H1 (cell line): ENCODE measurements at regions not wholly inside any gene's neighbourhood (a gene's known extent, or its start where the extent isn't known, plus 50 kb on each side); places are given as distances from the start of the nearest gene placed in this dataset.

Source experiments
- CTCF ChIA-PET: fragments of 300-600 bp; sonication (Branson Sonifier 250); formaldehyde crosslinking; loops from one replicate; lab custom pipeline; 2021; ENCODE audit not compliant: partially characterized antibody; lab: Charles Lee
- POLR2A ChIA-PET: fragments of 300-600 bp; sonication (Branson Sonifier 250); formaldehyde crosslinking; loops from one replicate; lab custom pipeline; 2021; ENCODE audit warnings: inconsistent platforms; ENCODE audit not compliant: partially characterized antibody; lab: Charles Lee
- DNase-seq, 2 experiments: peaks; one replicate each; pipeline versions ENCODE4 v3.0.0 to v3.0.0-alpha.2; 2010 to 2022; ENCODE audit warnings: low spot score in 2 of 2, low read depth in 1 of 2, mixed read lengths in 1 of 2
- FAIRE-seq: peaks from 2 replicates; lab custom pipeline; 2011; peaks lifted over from hg19 to GRCh38; lab: Jason Lieb, UNC
- H2AFZ ChIP-seq: 2 replicates; pipeline ENCODE4 v1.8.1; 2012; ENCODE audit warnings: low read length, inconsistent platforms
- H2AK5ac ChIP-seq: 2 replicates; pipeline ENCODE4 v1.6.1; 2013; ENCODE audit warnings: low read depth, low read length
- H2BK120ac ChIP-seq: replicated peaks from 2 replicates; pipeline ENCODE3; 2013; ENCODE audit warnings: low read depth, low read length, inconsistent platforms
- H2BK12ac ChIP-seq: 2 replicates; pipeline ENCODE4 v1.6.1; 2013; ENCODE audit warnings: low read depth, low read length
- H2BK15ac ChIP-seq: 2 replicates; pipeline ENCODE4 v1.6.1; 2013; ENCODE audit warnings: low read length
- H2BK20ac ChIP-seq: 2 replicates; pipeline ENCODE4 v1.6.1; 2013; ENCODE audit warnings: low read length
- H2BK5ac ChIP-seq: 2 replicates; pipeline ENCODE4 v1.6.1; 2013; ENCODE audit warnings: low read depth, low read length
- H3K14ac ChIP-seq: 2 replicates; pipeline ENCODE4 v1.6.1; 2013; ENCODE audit warnings: inconsistent platforms; ENCODE audit not compliant: insufficient read length
- H3K18ac ChIP-seq: 2 replicates; pipeline ENCODE4 v1.6.1; 2013; ENCODE audit warnings: low read length; ENCODE audit errors: extremely low read depth
- H3K23ac ChIP-seq: 2 replicates; pipeline ENCODE4 v1.6.1; 2013; ENCODE audit warnings: inconsistent platforms; ENCODE audit not compliant: insufficient read length
- H3K23me2 ChIP-seq: 2 replicates; pipeline ENCODE4 v1.6.1; 2013; ENCODE audit warnings: low read depth, low read length
- H3K27ac ChIP-seq: 2 replicates; pipeline ENCODE4 v1.6.1; 2011; ENCODE audit warnings: low read depth, low read length, inconsistent platforms
- H3K27me3 ChIP-seq, 4 experiments: replicated peaks in 1 of 4; 1 replicate in 1 of 4; 2 replicates in 3 of 4; pipeline versions ENCODE4 v1.6.1 to v1.8.1; 2011 to 2013; ENCODE audit warnings: low read length in 3 of 4, mild to moderate bottlenecking in 3 of 4, inconsistent platforms in 2 of 4, mixed read lengths in 2 of 4, moderate library complexity in 1 of 4; ENCODE audit not compliant: control insufficient read depth in 3 of 4, insufficient read depth in 3 of 4; ENCODE audit errors: extremely low read depth in 1 of 4
- H3K36me3 ChIP-seq, 4 experiments: 2 replicates each; pipeline versions ENCODE4 v1.6.1 to v1.8.1; 2011 to 2013; ENCODE audit warnings: mild to moderate bottlenecking in 4 of 4, low read length in 3 of 4, moderate library complexity in 2 of 4, control low read depth in 1 of 4, inconsistent platforms in 1 of 4; ENCODE audit not compliant: insufficient read depth in 4 of 4, control insufficient read depth in 2 of 4
- H3K4ac ChIP-seq: replicated peaks from 2 replicates; pipeline ENCODE3; 2013; ENCODE audit warnings: low read length, low read depth, mixed read lengths, inconsistent platforms; ENCODE audit not compliant: insufficient read length
- H3K4me1 ChIP-seq, 4 experiments: replicated peaks in 1 of 4; 1 replicate in 1 of 4; 2 replicates in 3 of 4; pipeline versions ENCODE4 v1.6.1 to v1.8.1; 2011 to 2013; ENCODE audit warnings: low read length in 3 of 4, inconsistent platforms in 2 of 4, mixed read lengths in 1 of 4; ENCODE audit not compliant: insufficient read depth in 4 of 4, control insufficient read depth in 3 of 4
- H3K4me2 ChIP-seq, 2 experiments: 2 replicates each; pipeline versions ENCODE4 v1.6.1 to v1.8.1; 2011 to 2013; ENCODE audit warnings: low read depth in 2 of 2, low read length in 2 of 2, control low read depth in 1 of 2, inconsistent platforms in 1 of 2, mild to moderate bottlenecking in 1 of 2; ENCODE audit not compliant: insufficient read depth in 1 of 2
- H3K4me3 ChIP-seq, 4 experiments: fragments of 200-600, 300-600 bp in 1 of 4; sonication (generic), shearing (Covaris generic), sonication (Bioruptor Twin) in 1 of 4; 2 replicates each; pipeline versions ENCODE4 v1.5.1 to v1.8.1; 2011 to 2016; ENCODE audit warnings: low read length in 4 of 4, low read depth in 3 of 4, control low read depth in 2 of 4, inconsistent platforms in 2 of 4, mild to moderate bottlenecking in 2 of 4, mixed read lengths in 1 of 4, moderate library complexity in 1 of 4; ENCODE audit not compliant: insufficient read depth in 2 of 4; ENCODE audit errors: extremely low read depth in 1 of 4
- H3K56ac ChIP-seq: replicated peaks from 2 replicates; pipeline ENCODE3; 2013; ENCODE audit warnings: low read depth, mild to moderate bottlenecking, mixed read lengths, low read length, inconsistent platforms; ENCODE audit not compliant: insufficient read length
- H3K79me1 ChIP-seq: 2 replicates; pipeline ENCODE4 v1.6.1; 2013; ENCODE audit warnings: low read depth, low read length, control low read depth
- H3K79me2 ChIP-seq, 2 experiments: 2 replicates each; pipeline versions ENCODE4 v1.6.1 to v1.8.1; 2012 to 2013; ENCODE audit warnings: low read length in 2 of 2, mild to moderate bottlenecking in 2 of 2, inconsistent platforms in 1 of 2; ENCODE audit not compliant: insufficient read depth in 2 of 2, control insufficient read depth in 1 of 2
- H3K9ac ChIP-seq, 4 experiments: replicated peaks in 1 of 4; 1 replicate in 1 of 4; 2 replicates in 3 of 4; pipeline versions ENCODE4 v1.6.1 to v1.8.1; 2011 to 2013; ENCODE audit warnings: low read depth in 3 of 4, low read length in 3 of 4, control low read depth in 2 of 4, mild to moderate bottlenecking in 2 of 4, moderate library complexity in 2 of 4, inconsistent platforms in 1 of 4; ENCODE audit errors: extremely low read depth in 1 of 4
- H3K9me3 ChIP-seq, 2 experiments: 2 replicates each; pipeline versions ENCODE4 v1.6.1 to v1.8.1; 2012 to 2013; ENCODE audit warnings: mild to moderate bottlenecking in 2 of 2, moderate library complexity in 2 of 2, control low read depth in 1 of 2, inconsistent platforms in 1 of 2, low read depth in 1 of 2, low read length in 1 of 2, mixed read lengths in 1 of 2; ENCODE audit not compliant: insufficient read depth in 2 of 2
- H4K20me1 ChIP-seq, 2 experiments: replicated peaks in 1 of 2; 2 replicates each; pipeline versions ENCODE3 to v1.8.1; 2011 to 2013; ENCODE audit warnings: inconsistent platforms in 2 of 2, low read length in 2 of 2, mild to moderate bottlenecking in 1 of 2; ENCODE audit not compliant: insufficient read depth in 2 of 2, control insufficient read depth in 1 of 2
- H4K5ac ChIP-seq: 2 replicates; pipeline ENCODE4 v1.6.1; 2013; ENCODE audit warnings: low read length, low read depth, mixed read lengths, inconsistent platforms; ENCODE audit not compliant: insufficient read length
- H4K8ac ChIP-seq: 2 replicates; pipeline ENCODE4 v1.8.0; 2013; ENCODE audit warnings: mild to moderate bottlenecking, moderate library complexity, low read length, inconsistent platforms; ENCODE audit not compliant: insufficient read depth; ENCODE audit errors: extremely low read depth
- H4K91ac ChIP-seq: replicated peaks from 2 replicates; pipeline ENCODE3; 2013; ENCODE audit warnings: low read length, mixed read lengths, inconsistent platforms; ENCODE audit not compliant: insufficient read length
- BRCA1 ChIP-seq: IDR thresholded peaks from 2 replicates; pipeline ENCODE4 v1.6.1; 2012; ENCODE audit warnings: low read depth, low read length, improper control_type of control experiment
- HDAC2 ChIP-seq, 2 experiments: fragments of 300-600 bp in 1 of 2; sonication (generic) in 1 of 2; IDR thresholded peaks; 2 replicates each; pipeline ENCODE4 v1.6.1; 2011 to 2012; ENCODE audit warnings: low read depth in 2 of 2, low read length in 2 of 2, mild to moderate bottlenecking in 2 of 2, moderate library complexity in 2 of 2, borderline replicate concordance in 1 of 2, inconsistent platforms in 1 of 2
- JUN ChIP-seq: IDR thresholded peaks from 2 replicates; pipeline ENCODE4 v1.6.1; 2011; ENCODE audit warnings: low read depth, mild to moderate bottlenecking, improper control_type of control experiment, low read length
- JUND ChIP-seq: IDR thresholded peaks from 2 replicates; pipeline ENCODE4 v1.6.1; 2011; ENCODE audit warnings: mild to moderate bottlenecking, improper control_type of control experiment, low read length
- KDM1A ChIP-seq: fragments of 200-600, 300-600 bp; sonication (generic); IDR thresholded peaks from 2 replicates; pipeline ENCODE4 v1.7.1; 2016; ENCODE audit warnings: mild to moderate bottlenecking, low read length, borderline replicate concordance
- KDM5A ChIP-seq: fragments of 200-600 bp; IDR thresholded peaks from 2 replicates; pipeline ENCODE4 v1.7.1; 2012; ENCODE audit warnings: mild to moderate bottlenecking, low read length, inconsistent platforms, mixed read lengths
- MAFK ChIP-seq: IDR thresholded peaks from 2 replicates; pipeline ENCODE4 v1.6.1; 2012; ENCODE audit warnings: low read depth, mild to moderate bottlenecking, improper control_type of control experiment, low read length
- POLR2AphosphoS5 ChIP-seq: IDR thresholded peaks from 2 replicates; pipeline ENCODE4 v1.6.1; 2011; ENCODE audit warnings: low read depth, low read length
- SIN3A ChIP-seq, 2 experiments: IDR thresholded peaks in 1 of 2; conservative IDR thresholded peaks in 1 of 2; 2 replicates each; pipeline ENCODE4 v1.6.1; 2011 to 2012; ENCODE audit warnings: low read length in 2 of 2, improper control_type of control experiment in 1 of 2, low read depth in 1 of 2, mild to moderate bottlenecking in 1 of 2
- TAF7 ChIP-seq: optimal IDR thresholded peaks from 2 replicates; pipeline ENCODE3; 2011; ENCODE audit warnings: low read depth, mild to moderate bottlenecking, inconsistent platforms, low read length, moderate library complexity, borderline replicate concordance
- TBP ChIP-seq: IDR thresholded peaks from 2 replicates; pipeline ENCODE4 v1.6.1; 2011; ENCODE audit warnings: low read depth, low read length, improper control_type of control experiment
- WGBS, 2 experiments: shearing (Covaris generic) in 1 of 2; methylation state at CpG; one replicate each; pipeline versions ENCODE4 v1.1.6 to v1.1.7; 2013 to 2015; ENCODE audit warnings: low lambda C conversion rate in 2 of 2, mixed read lengths in 2 of 2, inconsistent platforms in 1 of 2, low coverage in 1 of 2, missing lambda C conversion rate in 1 of 2; ENCODE audit not compliant: insufficient replicate concordance in 2 of 2, insufficient coverage in 1 of 2, insufficient read length in 1 of 2; ENCODE audit errors: extremely low coverage in 1 of 2, missing lambda C conversion rate in 1 of 2; 5-methylcytosine and 5-hydroxymethylcytosine counted together

GRCh38 chr6:62392291-62392690 is 106.3 kb upstream of the KHDRBS2 start:
- no peaks in the 10 kb centered on the region for H3K27me3 ChIP-seq
- no peak overlapping the region for H3K9ac ChIP-seq
- H2BK20ac ChIP-seq, result no peak overlapping the region
- CTCF ChIA-PET, result interaction anchor here (1.5 kb wide), 1 partner anchor 127 kb away, joined by 3 read pairs; no protein-coding TSS in a partner anchor
- no peaks in the 10 kb centered on the region for H3K36me3 ChIP-seq
- 94% methylated on average over 3 of the region's 3 CpGs; no CpG with 5 or more reads in 1 of the 2 experiments for WGBS, 2 experiments
- no peak overlapping the region for H4K5ac ChIP-seq
- no peak overlapping the region for H3K56ac ChIP-seq
- H3K4me3 ChIP-seq, result no peak overlapping the region
- no peak overlapping the region for H2BK12ac ChIP-seq
- peaks cover 0 to 6% (median 3%) of the 10 kb centered on the region in 4 experiments; a peak in 4 of 7 replicates for H3K4me1 ChIP-seq
- POLR2A ChIA-PET, result no interaction called here
- H4K91ac ChIP-seq, result no peak overlapping the region
- no peak overlapping the region for H2AFZ ChIP-seq
- H3K27ac ChIP-seq, result no peak overlapping the region
- H3K14ac ChIP-seq, result no peak overlapping the region
- H3K9me3 ChIP-seq, result no peaks in the 10 kb centered on the region
- no peak overlapping the region for H2BK5ac ChIP-seq
- H4K20me1 ChIP-seq, result no peaks in the 10 kb centered on the region
- DNase-seq (no peak), FAIRE-seq (no peak)
- H3K4me2 ChIP-seq, result no peak overlapping the region
- H2BK120ac ChIP-seq, result no peak overlapping the region
- H3K4ac ChIP-seq, result no peak overlapping the region
- H4K8ac ChIP-seq, result no peak overlapping the region
- no peak overlapping the region for H3K23ac ChIP-seq
- no peak overlapping the region for H2AK5ac ChIP-seq
- H3K79me2 ChIP-seq, result no peaks in the 10 kb centered on the region
- no peak for TF ChIP-seq SIN3A (conservative IDR thresholded peaks at IDR 0.05 in 1 of 2, IDR thresholded peaks at IDR 0.05 in 1 of 2; ENCODE audit: low read depth in 1 of 2, low read length in 2 of 2)
- TF ChIP-seq KDM1A, result no peak
- no peak for TF ChIP-seq HDAC2 (IDR thresholded peaks at IDR 0.05; ENCODE audit: borderline replicate concordance in 1 of 2, low read depth in 2 of 2, low read length in 2 of 2)
- TF ChIP-seq BRCA1, result no peak
- TF ChIP-seq JUN, result no peak
- TF ChIP-seq MAFK, result no peak
- TF ChIP-seq KDM5A, result no peak
- TF ChIP-seq TAF7, result no peak
- no peak for TF ChIP-seq TBP
- TF ChIP-seq POLR2AphosphoS5, result no peak
- TF ChIP-seq JUND, result no peak
- no peaks in the 10 kb centered on the region for H3K79me1 ChIP-seq
- H3K23me2 ChIP-seq, result no peaks in the 10 kb centered on the region
- no peak overlapping the region for H2BK15ac ChIP-seq
- no peak overlapping the region for H3K18ac ChIP-seq
